GM23338 (cell line): ENCODE measurements at regions not wholly inside any gene's neighbourhood (a gene's known extent, or its start where the extent isn't known, plus 50 kb on each side); places are given as distances from the start of the nearest gene placed in this dataset.

ENCODE experiments used
- ATAC-seq: fragments of 200-7000 bp; cut with Tn5 transposase; 3 replicates; pipeline ENCODE4 v1.9.1; 2020
- DNase-seq: peaks from one replicate; pipeline ENCODE4 v3.0.0-alpha.2; 2015; ENCODE audit warnings: low spot score
- H2AFZ ChIP-seq: fragments of 200-600 bp; sonication (generic); 2 replicates; pipeline ENCODE4 v1.8.0; 2016; ENCODE audit warnings: antibody characterized with exemption, mild to moderate bottlenecking, moderate library complexity
- H3F3A ChIP-seq: fragments of 200-600 bp; sonication (generic); replicated peaks from 2 replicates; pipeline ENCODE4 v1.8.0; 2017; ENCODE audit warnings: antibody characterized with exemption, mixed run types, low read depth
- H3K27ac ChIP-seq: fragments of 200-600 bp; sonication (generic); 2 replicates; pipeline ENCODE4 v1.6.1; 2016; ENCODE audit warnings: low read depth
- H3K27me3 ChIP-seq: fragments of 200-600 bp; sonication (generic); 2 replicates; pipeline ENCODE4 v1.8.0; 2016; ENCODE audit warnings: mild to moderate bottlenecking, mixed run types, moderate library complexity; ENCODE audit not compliant: insufficient read depth
- H3K36me3 ChIP-seq: fragments of 200-600 bp; sonication (generic); 2 replicates; pipeline ENCODE4 v1.8.0; 2016; ENCODE audit warnings: mild to moderate bottlenecking; ENCODE audit not compliant: insufficient read depth
- H3K4me1 ChIP-seq: fragments of 200-600 bp; sonication (generic); 2 replicates; pipeline ENCODE4 v1.8.0; 2016; ENCODE audit warnings: mild to moderate bottlenecking, moderate library complexity; ENCODE audit not compliant: insufficient read depth
- H3K4me2 ChIP-seq: fragments of 200-600 bp; sonication (generic); 2 replicates; pipeline ENCODE4 v1.7.1; 2017; ENCODE audit warnings: mixed run types
- H3K4me3 ChIP-seq: fragments of 200-600 bp; sonication (generic); 2 replicates; pipeline ENCODE4 v1.6.1; 2016; ENCODE audit warnings: mixed run types
- H3K79me2 ChIP-seq: fragments of 200-600 bp; sonication (generic); replicated peaks from 2 replicates; pipeline ENCODE4 v1.8.0; 2017; ENCODE audit warnings: mild to moderate bottlenecking; ENCODE audit not compliant: insufficient read depth
- H3K9me2 ChIP-seq: fragments of 200-600 bp; sonication (generic); 2 replicates; pipeline ENCODE4 v1.8.0; 2017; ENCODE audit not compliant: insufficient read depth
- H4K20me1 ChIP-seq: fragments of 200-600 bp; sonication (generic); replicated peaks from 2 replicates; pipeline ENCODE4 v1.8.0; 2017; ENCODE audit warnings: mild to moderate bottlenecking; ENCODE audit not compliant: insufficient read depth
- H3K27ac Mint-ChIP-seq: 2 replicates; pipeline ENCODE4 v1.8.0; 2020; ENCODE audit warnings: inconsistent platforms, mild to moderate bottlenecking, moderate library complexity, mixed read lengths
- H3K27me3 Mint-ChIP-seq: 3 replicates; pipeline ENCODE4 v1.8.0; 2022; ENCODE audit warnings: low read depth, mild to moderate bottlenecking, moderate library complexity, mixed read lengths, inconsistent platforms; ENCODE audit not compliant: insufficient read depth, poor library complexity
- H3K36me3 Mint-ChIP-seq: 3 replicates; pipeline ENCODE4 v1.8.0; 2021; ENCODE audit warnings: low read depth, mild to moderate bottlenecking, inconsistent platforms, moderate library complexity, mixed read lengths
- H3K4me1 Mint-ChIP-seq: 3 replicates; pipeline ENCODE4 v1.8.0; 2020; ENCODE audit warnings: mild to moderate bottlenecking, inconsistent platforms, mixed read lengths
- H3K4me3 Mint-ChIP-seq: 3 replicates; pipeline ENCODE4 v1.8.0; 2021; ENCODE audit warnings: moderate library complexity, mild to moderate bottlenecking, inconsistent platforms, mixed read lengths
- H3K9me3 Mint-ChIP-seq: 3 replicates; pipeline ENCODE4 v1.8.0; 2020; ENCODE audit warnings: moderate library complexity, mild to moderate bottlenecking, inconsistent platforms, mixed read lengths
- EZH2 ChIP-seq: fragments of 200-600 bp; sonication (generic); IDR thresholded peaks from one replicate; pipeline ENCODE4 v1.8.0; 2017; ENCODE audit warnings: antibody characterized with exemption, mild to moderate bottlenecking, low read depth; ENCODE audit not compliant: unreplicated experiment
- EZH2phosphoT487 ChIP-seq: fragments of 200-600 bp; sonication (generic); IDR thresholded peaks from one replicate; pipeline ENCODE4 v1.8.1; 2018; ENCODE audit warnings: antibody characterized with exemption; ENCODE audit not compliant: unreplicated experiment
- JUNB ChIP-seq: IDR thresholded peaks from one replicate; pipeline ENCODE4 v1.6.1; 2016; ENCODE audit warnings: antibody characterized with exemption; ENCODE audit not compliant: unreplicated experiment
- NANOG ChIP-seq: IDR thresholded peaks from 2 replicates; pipeline ENCODE4 v1.6.1; 2016; ENCODE audit warnings: antibody characterized with exemption, borderline replicate concordance
- POLR2AphosphoS5 ChIP-seq: IDR thresholded peaks from 2 replicates; pipeline ENCODE4 v1.6.1; 2016; ENCODE audit warnings: antibody characterized with exemption, low read depth
- REST ChIP-seq: IDR thresholded peaks from one replicate; pipeline ENCODE4 v1.6.1; 2018; ENCODE audit warnings: antibody characterized with exemption; ENCODE audit not compliant: unreplicated experiment
- STAT1 ChIP-seq: IDR thresholded peaks from one replicate; pipeline ENCODE4 v1.6.1; 2016; ENCODE audit warnings: antibody characterized with exemption; ENCODE audit not compliant: unreplicated experiment
- ZNF114 ChIP-seq: fragments of 250-450 bp; sonication (Bioruptor Pico); IDR thresholded peaks from 2 replicates; pipeline ENCODE4 v1.5.0; 2020; ENCODE audit warnings: mild to moderate bottlenecking, moderate library complexity
- ZNF331 ChIP-seq: fragments of 250-450 bp; sonication (Bioruptor Pico); IDR thresholded peaks from 2 replicates; pipeline ENCODE4 v1.5.0; 2020; ENCODE audit warnings: low read depth, mild to moderate bottlenecking, moderate library complexity
- ZNF462 ChIP-seq: fragments of 250-450 bp; sonication (Bioruptor Pico); IDR thresholded peaks from 2 replicates; pipeline ENCODE4 v1.5.0; 2020; ENCODE audit warnings: mild to moderate bottlenecking, moderate library complexity
- TF ChIP-seq, protein P1 (sequence below): IDR thresholded peaks from 2 replicates; pipeline ENCODE4 v1.6.1; 2016; ENCODE audit warnings: antibody characterized with exemption

- TF ChIP-seq REST: no peak
- no peak for TF ChIP-seq JUNB
- no peak for TF ChIP-seq POLR2AphosphoS5
Observed at GRCh38 chr14:44586910-44587309, 79.8 kb upstream of the FSCB start (continued).

GRCh38 chr14:44576356-44576755 is 69.3 kb upstream of the FSCB start:
- H2AFZ ChIP-seq: no peak overlapping the region
- no peak overlapping the region for H3K27ac Mint-ChIP-seq
- ATAC-seq: no peak
- TF ChIP-seq ZNF462 (CRISPR knock-in tag) (no peak), EZH2 (no peak), ZNF331 (CRISPR knock-in tag) (no peak), REST (no peak), ZNF114 (CRISPR knock-in tag) (no peak), STAT1 (no peak), NANOG (no peak), POLR2AphosphoS5 (no peak), EZH2phosphoT487 (no peak)
- TF ChIP-seq, protein P1, sequence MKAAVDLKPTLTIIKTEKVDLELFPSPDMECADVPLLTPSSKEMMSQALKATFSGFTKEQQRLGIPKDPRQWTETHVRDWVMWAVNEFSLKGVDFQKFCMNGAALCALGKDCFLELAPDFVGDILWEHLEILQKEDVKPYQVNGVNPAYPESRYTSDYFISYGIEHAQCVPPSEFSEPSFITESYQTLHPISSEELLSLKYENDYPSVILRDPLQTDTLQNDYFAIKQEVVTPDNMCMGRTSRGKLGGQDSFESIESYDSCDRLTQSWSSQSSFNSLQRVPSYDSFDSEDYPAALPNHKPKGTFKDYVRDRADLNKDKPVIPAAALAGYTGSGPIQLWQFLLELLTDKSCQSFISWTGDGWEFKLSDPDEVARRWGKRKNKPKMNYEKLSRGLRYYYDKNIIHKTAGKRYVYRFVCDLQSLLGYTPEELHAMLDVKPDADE: no peak

More at GRCh38 chr14:44576356-44576755, 69.3 kb upstream of the FSCB start:
- no peak for DNase-seq
- H3K9me2 ChIP-seq: no peaks in the 10 kb centered on the region; the same call in 1 of the 2 replicates
- H3K4me1 ChIP-seq: no peaks in the 10 kb centered on the region
- no peaks in the 10 kb centered on the region for H3K36me3 ChIP-seq
- Mint-ChIP-seq H3K36me3 (peaks cover 8% of the 10 kb centered on the region; the same call in 2 of the 3 replicates), H3K27me3 (peaks cover 2% of the 10 kb centered on the region), H3K9me3 (peaks cover 29% of the 10 kb centered on the region), H3K4me3 (no peak overlapping the region), H3K4me1 (no peaks in the 10 kb centered on the region)
- H4K20me1 ChIP-seq: no peaks in the 10 kb centered on the region
- H3K4me2 ChIP-seq: no peak overlapping the region
- no peak overlapping the region for H3K27ac ChIP-seq
- no peak overlapping the region for H3K4me3 ChIP-seq
- H3F3A ChIP-seq: no peaks in the 10 kb centered on the region
- H3K27me3 ChIP-seq: no peaks in the 10 kb centered on the region
- no peaks in the 10 kb centered on the region for H3K79me2 ChIP-seq
